ENCODE measurements at regions not wholly inside any gene's neighbourhood (a gene's known extent, or its start where the extent isn't known, plus 50 kb on each side); places are given as distances from the start of the nearest gene placed in this dataset.

- TF ChIP-seq CTCF (optimal IDR thresholded peaks at IDR 0.05 in 1 of 3, IDR thresholded peaks at IDR 0.05 in 1 of 3, conservative IDR thresholded peaks at IDR 0.05 in 1 of 3; ENCODE audit: extremely low read depth in 1 of 3, insufficient read depth in 2 of 3, low read length in 3 of 3) = no peak
- no peak for TF ChIP-seq EZH2 (IDR thresholded peaks at IDR 0.05; ENCODE audit: low read length)
- H3K4me1 ChIP-seq (ENCODE audit: control insufficient read depth, extremely low read depth, insufficient read depth, low read length) = no peaks in the 10 kb centered on the region
- H4K20me1 ChIP-seq (ENCODE audit: control insufficient read depth, extremely low read depth, insufficient read depth, low read length) = no peaks in the 10 kb centered on the region
- no peaks in the 10 kb centered on the region for H3K9me3 ChIP-seq (ENCODE audit: control insufficient read depth, low read depth, low read length)
- H3K9ac ChIP-seq (ENCODE audit: control insufficient read depth, extremely low read depth, insufficient read depth, low read length) = no peak overlapping the region
- no peak overlapping the region for H3K4me3 ChIP-seq (ENCODE audit: control insufficient read depth in 2 of 3, extremely low read depth in 1 of 3, insufficient read depth in 2 of 3, low read depth in 1 of 3, low read length in 3 of 3)
- DNase-seq (ENCODE audit: low read depth, low spot score) (no peak), FAIRE-seq (no peak)
- no peaks in the 10 kb centered on the region for H3K27me3 ChIP-seq (ENCODE audit: control insufficient read depth, extremely low read depth, insufficient read depth, low read length)
- H3K4me2 ChIP-seq (ENCODE audit: control insufficient read depth, extremely low read depth, insufficient read depth, low read depth, low read length) = no peak overlapping the region
- no peak overlapping the region for H3K27ac ChIP-seq (ENCODE audit: control insufficient read depth, insufficient read depth, low read length)
- H3K9me1 ChIP-seq (ENCODE audit: control insufficient read depth, extremely low read depth, insufficient read depth, low read length) = no peaks in the 10 kb centered on the region
- dilution Hi-C loops (cut with MboI; ENCODE audit: extremely low pct_ligation_motif_present, low sequenced_read_pairs) = no loop called here
- no peaks in the 10 kb centered on the region for H3K79me2 ChIP-seq (ENCODE audit: control insufficient read depth, insufficient read depth, low read length)
- no peak overlapping the region for H2AFZ ChIP-seq (ENCODE audit: control insufficient read depth, low read length)
- no peaks in the 10 kb centered on the region for H3K36me3 ChIP-seq (ENCODE audit: control insufficient read depth in 2 of 2, extremely low read depth in 1 of 2, insufficient read depth in 2 of 2, low read length in 2 of 2)
These were observed 195.2 kb downstream of the MRPL39 start for GRCh38 chr21:25412100-25412499.

- no peaks in the 10 kb centered on the region for H3K79me2 ChIP-seq (ENCODE audit: control insufficient read depth, insufficient read depth, low read length)
- no peak overlapping the region for H3K27ac ChIP-seq (ENCODE audit: control insufficient read depth, insufficient read depth, low read length)
- H3K27me3 ChIP-seq (ENCODE audit: control insufficient read depth, extremely low read depth, insufficient read depth, low read length) = no peaks in the 10 kb centered on the region
- TF ChIP-seq CTCF (optimal IDR thresholded peaks at IDR 0.05 in 1 of 3, IDR thresholded peaks at IDR 0.05 in 1 of 3, conservative IDR thresholded peaks at IDR 0.05 in 1 of 3; ENCODE audit: extremely low read depth in 1 of 3, insufficient read depth in 2 of 3, low read length in 3 of 3) (no peak), EZH2 (IDR thresholded peaks at IDR 0.05; ENCODE audit: low read length) (no peak)
- no peak overlapping the region for H3K4me3 ChIP-seq (ENCODE audit: control insufficient read depth in 2 of 3, extremely low read depth in 1 of 3, insufficient read depth in 2 of 3, low read depth in 1 of 3, low read length in 3 of 3)
- H3K4me1 ChIP-seq (ENCODE audit: control insufficient read depth, extremely low read depth, insufficient read depth, low read length) = no peaks in the 10 kb centered on the region
- H2AFZ ChIP-seq (ENCODE audit: control insufficient read depth, low read length) = no peak overlapping the region
- no peaks in the 10 kb centered on the region for H3K36me3 ChIP-seq (ENCODE audit: control insufficient read depth in 2 of 2, extremely low read depth in 1 of 2, insufficient read depth in 2 of 2, low read length in 2 of 2)
- no peak overlapping the region for H3K4me2 ChIP-seq (ENCODE audit: control insufficient read depth, extremely low read depth, insufficient read depth, low read depth, low read length)
- no peaks in the 10 kb centered on the region for H3K9me1 ChIP-seq (ENCODE audit: control insufficient read depth, extremely low read depth, insufficient read depth, low read length)
- H4K20me1 ChIP-seq (ENCODE audit: control insufficient read depth, extremely low read depth, insufficient read depth, low read length) = no peaks in the 10 kb centered on the region
- no peaks in the 10 kb centered on the region for H3K9me3 ChIP-seq (ENCODE audit: control insufficient read depth, low read depth, low read length)
- no peak overlapping the region for H3K9ac ChIP-seq (ENCODE audit: control insufficient read depth, extremely low read depth, insufficient read depth, low read length)
- dilution Hi-C loops (cut with MboI; ENCODE audit: extremely low pct_ligation_motif_present, low sequenced_read_pairs) = no loop called here
- no peak for DNase-seq (ENCODE audit: low read depth, low spot score)
- FAIRE-seq = no peak
These were observed 197.3 kb downstream of the MRPL39 start for GRCh38 chr21:25409978-25410377.

Data from keratinocyte (primary cell).